Liver (tissue), 3 donors: ENCODE measurements at regions not wholly inside any gene's neighbourhood (a gene's known extent, or its start where the extent isn't known, plus 50 kb on each side); places are given as distances from the start of the nearest gene placed in this dataset.

Experiments used
- RAD21 ChIP-seq, 2 donors: IDR thresholded peaks; 2 replicates each; pipeline ENCODE4 v1.6.1; 2016; ENCODE audit warnings: antibody characterized with exemption in 2 of 2, mild to moderate bottlenecking in 2 of 2
- YY1 ChIP-seq: IDR thresholded peaks from 2 replicates; pipeline ENCODE4 v1.6.1; 2016; ENCODE audit warnings: antibody characterized with exemption, mild to moderate bottlenecking
- TF ChIP-seq, protein P1 (sequence below): fragments of 150-350 bp; IDR thresholded peaks from 2 replicates; pipeline ENCODE4 v1.5.1; 2017; ENCODE audit warnings: improper control_type of control experiment, low read depth, low read length; ENCODE audit not compliant: missing input control
- TF ChIP-seq, protein P2 (sequence below): IDR thresholded peaks from 2 replicates; pipeline ENCODE4 v1.6.1; 2016; ENCODE audit warnings: antibody characterized with exemption
- TF ChIP-seq, protein P3 (sequence below): IDR thresholded peaks from 2 replicates; pipeline ENCODE4 v1.6.1; 2016; ENCODE audit warnings: antibody characterized with exemption
- TF ChIP-seq, protein P4 (sequence below): IDR thresholded peaks from 2 replicates; pipeline ENCODE4 v1.6.1; 2016; ENCODE audit warnings: antibody characterized with exemption, mild to moderate bottlenecking
- donor health status: healthy.
- donor health status: healthy.

DNA sequence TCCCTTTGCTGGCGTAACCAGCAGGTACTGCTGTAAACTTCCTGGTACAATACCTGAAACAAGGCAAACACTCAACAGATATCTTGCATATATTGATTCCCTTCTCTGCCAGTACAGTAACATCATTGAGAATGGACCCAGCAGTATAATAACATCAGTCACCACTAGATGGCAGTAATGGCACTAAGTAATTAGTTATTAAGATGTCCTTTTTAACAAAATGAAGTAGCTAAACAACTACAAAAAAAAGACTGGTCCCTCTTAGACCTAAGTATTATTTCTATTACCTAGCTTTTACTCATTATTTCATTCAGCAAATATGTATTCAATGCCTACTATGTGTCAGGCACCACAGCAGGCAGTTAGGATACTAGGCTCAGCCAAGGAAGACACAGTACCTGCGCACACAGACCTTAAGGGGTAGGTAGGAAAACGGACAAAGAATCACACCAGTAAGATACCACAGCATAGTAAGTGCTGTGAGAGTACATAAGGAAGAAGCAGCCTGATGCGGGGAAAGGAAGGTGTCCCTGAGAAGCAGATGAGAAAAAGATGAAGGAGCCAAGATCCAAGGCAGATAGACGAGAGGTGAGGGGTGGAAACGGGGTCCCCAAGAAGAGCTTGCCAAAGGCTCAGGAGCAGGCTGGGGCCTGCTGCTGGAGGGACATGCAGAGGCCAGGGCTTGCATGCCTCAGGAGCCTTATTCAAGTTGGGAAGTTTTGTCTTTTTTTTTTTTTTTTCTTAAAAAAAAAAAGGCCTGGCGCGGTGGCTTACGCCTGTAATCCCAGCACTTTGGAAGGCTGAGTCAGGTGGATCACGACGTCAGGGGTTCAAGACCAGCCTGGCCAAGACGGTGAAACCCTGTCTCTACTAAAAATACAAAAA is 102.7 kb upstream of the CHD2 start:
- TF ChIP-seq, protein P1, sequence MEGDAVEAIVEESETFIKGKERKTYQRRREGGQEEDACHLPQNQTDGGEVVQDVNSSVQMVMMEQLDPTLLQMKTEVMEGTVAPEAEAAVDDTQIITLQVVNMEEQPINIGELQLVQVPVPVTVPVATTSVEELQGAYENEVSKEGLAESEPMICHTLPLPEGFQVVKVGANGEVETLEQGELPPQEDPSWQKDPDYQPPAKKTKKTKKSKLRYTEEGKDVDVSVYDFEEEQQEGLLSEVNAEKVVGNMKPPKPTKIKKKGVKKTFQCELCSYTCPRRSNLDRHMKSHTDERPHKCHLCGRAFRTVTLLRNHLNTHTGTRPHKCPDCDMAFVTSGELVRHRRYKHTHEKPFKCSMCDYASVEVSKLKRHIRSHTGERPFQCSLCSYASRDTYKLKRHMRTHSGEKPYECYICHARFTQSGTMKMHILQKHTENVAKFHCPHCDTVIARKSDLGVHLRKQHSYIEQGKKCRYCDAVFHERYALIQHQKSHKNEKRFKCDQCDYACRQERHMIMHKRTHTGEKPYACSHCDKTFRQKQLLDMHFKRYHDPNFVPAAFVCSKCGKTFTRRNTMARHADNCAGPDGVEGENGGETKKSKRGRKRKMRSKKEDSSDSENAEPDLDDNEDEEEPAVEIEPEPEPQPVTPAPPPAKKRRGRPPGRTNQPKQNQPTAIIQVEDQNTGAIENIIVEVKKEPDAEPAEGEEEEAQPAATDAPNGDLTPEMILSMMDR = peak; percentile 84
- TF ChIP-seq YY1 (peak; percentile 48), RAD21 (IDR thresholded peaks at IDR 0.05) (peak; percentile 91 to 92)
- TF ChIP-seq, protein P2, sequence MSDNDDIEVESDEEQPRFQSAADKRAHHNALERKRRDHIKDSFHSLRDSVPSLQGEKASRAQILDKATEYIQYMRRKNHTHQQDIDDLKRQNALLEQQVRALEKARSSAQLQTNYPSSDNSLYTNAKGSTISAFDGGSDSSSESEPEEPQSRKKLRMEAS = no peak
- TF ChIP-seq, protein P3, sequence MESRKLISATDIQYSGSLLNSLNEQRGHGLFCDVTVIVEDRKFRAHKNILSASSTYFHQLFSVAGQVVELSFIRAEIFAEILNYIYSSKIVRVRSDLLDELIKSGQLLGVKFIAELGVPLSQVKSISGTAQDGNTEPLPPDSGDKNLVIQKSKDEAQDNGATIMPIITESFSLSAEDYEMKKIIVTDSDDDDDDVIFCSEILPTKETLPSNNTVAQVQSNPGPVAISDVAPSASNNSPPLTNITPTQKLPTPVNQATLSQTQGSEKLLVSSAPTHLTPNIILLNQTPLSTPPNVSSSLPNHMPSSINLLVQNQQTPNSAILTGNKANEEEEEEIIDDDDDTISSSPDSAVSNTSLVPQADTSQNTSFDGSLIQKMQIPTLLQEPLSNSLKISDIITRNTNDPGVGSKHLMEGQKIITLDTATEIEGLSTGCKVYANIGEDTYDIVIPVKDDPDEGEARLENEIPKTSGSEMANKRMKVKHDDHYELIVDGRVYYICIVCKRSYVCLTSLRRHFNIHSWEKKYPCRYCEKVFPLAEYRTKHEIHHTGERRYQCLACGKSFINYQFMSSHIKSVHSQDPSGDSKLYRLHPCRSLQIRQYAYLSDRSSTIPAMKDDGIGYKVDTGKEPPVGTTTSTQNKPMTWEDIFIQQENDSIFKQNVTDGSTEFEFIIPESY = no peak
- TF ChIP-seq, protein P4, sequence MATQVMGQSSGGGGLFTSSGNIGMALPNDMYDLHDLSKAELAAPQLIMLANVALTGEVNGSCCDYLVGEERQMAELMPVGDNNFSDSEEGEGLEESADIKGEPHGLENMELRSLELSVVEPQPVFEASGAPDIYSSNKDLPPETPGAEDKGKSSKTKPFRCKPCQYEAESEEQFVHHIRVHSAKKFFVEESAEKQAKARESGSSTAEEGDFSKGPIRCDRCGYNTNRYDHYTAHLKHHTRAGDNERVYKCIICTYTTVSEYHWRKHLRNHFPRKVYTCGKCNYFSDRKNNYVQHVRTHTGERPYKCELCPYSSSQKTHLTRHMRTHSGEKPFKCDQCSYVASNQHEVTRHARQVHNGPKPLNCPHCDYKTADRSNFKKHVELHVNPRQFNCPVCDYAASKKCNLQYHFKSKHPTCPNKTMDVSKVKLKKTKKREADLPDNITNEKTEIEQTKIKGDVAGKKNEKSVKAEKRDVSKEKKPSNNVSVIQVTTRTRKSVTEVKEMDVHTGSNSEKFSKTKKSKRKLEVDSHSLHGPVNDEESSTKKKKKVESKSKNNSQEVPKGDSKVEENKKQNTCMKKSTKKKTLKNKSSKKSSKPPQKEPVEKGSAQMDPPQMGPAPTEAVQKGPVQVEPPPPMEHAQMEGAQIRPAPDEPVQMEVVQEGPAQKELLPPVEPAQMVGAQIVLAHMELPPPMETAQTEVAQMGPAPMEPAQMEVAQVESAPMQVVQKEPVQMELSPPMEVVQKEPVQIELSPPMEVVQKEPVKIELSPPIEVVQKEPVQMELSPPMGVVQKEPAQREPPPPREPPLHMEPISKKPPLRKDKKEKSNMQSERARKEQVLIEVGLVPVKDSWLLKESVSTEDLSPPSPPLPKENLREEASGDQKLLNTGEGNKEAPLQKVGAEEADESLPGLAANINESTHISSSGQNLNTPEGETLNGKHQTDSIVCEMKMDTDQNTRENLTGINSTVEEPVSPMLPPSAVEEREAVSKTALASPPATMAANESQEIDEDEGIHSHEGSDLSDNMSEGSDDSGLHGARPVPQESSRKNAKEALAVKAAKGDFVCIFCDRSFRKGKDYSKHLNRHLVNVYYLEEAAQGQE = no peak
